GM21529 (cell line): ENCODE measurements at regions not wholly inside any gene's neighbourhood (a gene's known extent, or its start where the extent isn't known, plus 50 kb on each side); places are given as distances from the start of the nearest gene placed in this dataset.
"Not testable (repeated sequence)": the region's sequence is repeated elsewhere in the genome, so short reads cannot be mapped to it uniquely, and the experiment has no call there.

Experiments
- ATAC-seq: cut with Tn5 transposase; IDR thresholded peaks from one replicate; pipeline ENCODE4 v1.9.1; 2021; ENCODE audit not compliant: unreplicated experiment

GRCh38 chr15:34651997-34652725 is 68.7 kb upstream of the GOLGA8B start:
- no peak for ATAC-seq

GRCh38 chr15:34650177-34650576 is 66.7 kb upstream of the GOLGA8B start:
- ATAC-seq, result peak; percentile 77

DNA sequence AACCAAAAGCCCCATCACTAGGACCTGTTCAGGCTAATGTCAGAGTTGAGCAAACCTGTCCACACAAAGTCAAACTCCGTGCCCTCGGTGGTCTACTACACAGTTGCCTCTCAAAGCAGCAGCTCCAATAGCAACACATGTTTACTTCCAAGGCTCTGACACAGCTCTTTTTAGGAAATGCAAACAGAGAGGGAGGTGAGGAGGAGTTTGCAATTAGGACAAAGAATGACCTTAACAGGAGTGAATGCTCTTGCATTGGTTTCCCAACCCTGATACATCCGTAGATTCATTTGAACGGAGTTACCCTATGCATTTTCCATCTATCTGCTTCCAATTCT is 64.8 kb upstream of the GOLGA8B start:
- ATAC-seq, result no peak

DNA sequence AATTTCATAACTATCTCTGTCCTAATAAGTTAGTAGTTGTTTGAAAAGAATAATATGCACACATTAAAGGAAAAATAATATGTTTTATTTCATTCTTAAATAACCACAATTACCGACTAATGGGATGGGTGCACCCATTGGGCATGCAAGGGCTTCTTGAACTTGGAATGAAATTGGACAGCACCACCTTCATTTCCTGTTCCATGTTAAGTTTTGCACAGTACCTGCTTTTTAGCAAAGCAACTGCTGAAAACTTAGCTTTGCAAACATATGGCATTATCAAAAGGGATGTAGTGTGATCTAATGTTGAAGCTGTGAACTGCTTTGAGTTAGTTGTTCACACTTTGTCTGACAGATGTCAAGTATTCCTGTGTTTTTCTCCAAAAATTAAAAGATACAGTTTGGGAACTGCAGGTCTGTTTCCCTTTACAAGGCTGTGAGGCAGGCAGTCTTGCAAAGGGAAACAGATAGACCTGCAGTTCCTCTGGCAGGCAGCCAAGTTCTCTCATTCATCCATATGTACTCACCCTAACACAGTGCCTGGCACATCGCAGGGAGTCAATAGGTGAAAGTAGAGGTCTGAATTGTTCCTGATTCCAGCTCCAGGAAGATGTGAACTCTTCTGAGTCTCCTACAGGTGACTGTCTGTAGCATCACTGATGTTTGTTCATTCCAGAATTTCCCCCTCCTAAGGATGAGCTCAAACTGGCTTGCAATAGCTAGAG is 64.3 kb upstream of the GOLGA8B start:
- no peak for ATAC-seq

GRCh38 chr15:34646918-34647317 is 63.5 kb upstream of the GOLGA8B start:
- no peak for ATAC-seq

DNA sequence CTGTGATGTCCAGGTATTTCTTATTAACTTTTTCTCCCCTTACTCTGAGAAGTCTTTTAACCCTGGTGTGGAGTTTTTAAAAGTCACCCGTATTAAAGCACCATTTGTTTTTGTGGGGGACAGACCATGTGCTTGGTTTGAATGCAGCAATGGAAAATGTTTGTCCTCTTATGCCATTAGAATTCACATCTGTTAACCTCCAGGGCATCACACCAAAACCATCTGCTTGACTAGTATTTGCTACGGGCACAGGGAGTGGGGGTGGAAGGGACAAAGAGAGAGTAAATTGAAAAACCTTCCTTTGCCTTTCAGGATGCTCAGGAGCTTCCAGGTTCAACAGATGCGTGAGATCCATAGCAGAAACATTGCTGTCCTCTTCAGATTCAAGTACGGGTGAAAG is 61.4 kb upstream of the GOLGA8B start:
- ATAC-seq, result no peak

DNA sequence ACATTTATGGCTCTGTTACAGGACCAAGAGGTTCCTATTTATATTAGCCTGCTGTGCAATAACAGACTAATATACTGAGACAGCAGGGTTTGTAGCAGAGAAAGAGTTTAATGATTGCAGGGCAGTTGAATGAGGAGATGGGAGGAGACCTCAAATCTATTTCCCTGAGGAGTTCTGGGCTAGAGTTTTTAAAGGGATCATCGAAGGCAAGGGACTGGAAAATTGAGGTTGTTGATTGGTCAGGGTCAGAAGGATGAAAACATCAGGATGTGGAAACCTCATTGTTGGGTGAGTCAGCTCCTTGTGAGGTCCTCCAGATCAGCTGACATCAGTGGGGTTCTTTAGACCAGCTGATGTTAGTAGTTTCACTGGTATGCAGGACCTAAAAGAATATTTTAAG is 60.6 kb upstream of the GOLGA8B start:
- ATAC-seq, result no peak

DNA sequence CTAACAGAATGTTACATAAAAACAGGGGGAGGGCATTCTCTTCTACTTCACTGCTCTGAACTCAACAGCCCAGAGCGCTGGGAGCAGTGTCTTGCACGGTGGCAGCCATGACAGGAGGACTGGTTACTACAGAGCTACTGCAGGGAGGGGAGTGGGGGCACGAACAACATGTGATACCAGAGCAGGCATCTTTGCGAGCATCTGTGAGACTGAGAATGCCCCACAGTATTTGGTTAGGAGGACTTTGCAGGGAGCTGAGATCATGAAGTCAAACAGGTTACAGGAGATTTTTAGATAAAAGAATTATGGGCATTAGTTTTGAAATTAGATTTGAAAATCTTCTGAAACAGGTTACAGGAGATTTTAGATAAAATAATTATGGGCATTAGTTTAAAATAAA is 58.8 kb upstream of the GOLGA8B start:
- no peak for ATAC-seq

GRCh38 chr15:34640661-34641060 is 57.2 kb upstream of the GOLGA8B start:
- no peak for ATAC-seq

- no peak for ATAC-seq
Measured at GRCh38 chr15:34637305-34637704, 53.9 kb upstream of the GOLGA8B start.

DNA sequence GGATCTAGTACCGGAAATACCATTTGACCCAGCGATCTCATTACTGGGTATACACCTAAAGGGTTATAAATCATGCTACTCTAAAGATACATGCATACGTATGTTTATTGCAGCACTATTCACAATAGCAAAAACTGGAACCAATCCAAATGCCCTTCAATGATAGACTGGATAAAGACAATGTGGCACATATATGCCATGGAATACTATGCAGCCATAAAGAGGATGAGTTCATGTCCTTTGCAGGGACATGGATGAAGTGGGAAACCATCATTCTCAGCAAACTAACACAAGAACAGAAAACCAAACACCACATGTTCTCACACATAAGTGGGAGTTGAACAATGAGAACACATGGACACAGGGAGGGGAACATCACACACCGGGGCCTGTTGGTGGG is 50.2 kb upstream of the GOLGA8B start:
- ATAC-seq, result not testable (repeated sequence)
